NCI-H1105 treated with DMSO at 0.1 percent for 48 hours (cell line): ENCODE measurements at regions not wholly inside any gene's neighbourhood (a gene's known extent, or its start where the extent isn't known, plus 50 kb on each side); places are given as distances from the start of the nearest gene placed in this dataset.
A peak's percentile ranks its signal among the peaks of the same experiment; 100 is the strongest.

Experiments
- DNase-seq: peaks from one replicate; lab custom pipeline; 2025; lab: John Stamatoyannopoulos, UW

DNA sequence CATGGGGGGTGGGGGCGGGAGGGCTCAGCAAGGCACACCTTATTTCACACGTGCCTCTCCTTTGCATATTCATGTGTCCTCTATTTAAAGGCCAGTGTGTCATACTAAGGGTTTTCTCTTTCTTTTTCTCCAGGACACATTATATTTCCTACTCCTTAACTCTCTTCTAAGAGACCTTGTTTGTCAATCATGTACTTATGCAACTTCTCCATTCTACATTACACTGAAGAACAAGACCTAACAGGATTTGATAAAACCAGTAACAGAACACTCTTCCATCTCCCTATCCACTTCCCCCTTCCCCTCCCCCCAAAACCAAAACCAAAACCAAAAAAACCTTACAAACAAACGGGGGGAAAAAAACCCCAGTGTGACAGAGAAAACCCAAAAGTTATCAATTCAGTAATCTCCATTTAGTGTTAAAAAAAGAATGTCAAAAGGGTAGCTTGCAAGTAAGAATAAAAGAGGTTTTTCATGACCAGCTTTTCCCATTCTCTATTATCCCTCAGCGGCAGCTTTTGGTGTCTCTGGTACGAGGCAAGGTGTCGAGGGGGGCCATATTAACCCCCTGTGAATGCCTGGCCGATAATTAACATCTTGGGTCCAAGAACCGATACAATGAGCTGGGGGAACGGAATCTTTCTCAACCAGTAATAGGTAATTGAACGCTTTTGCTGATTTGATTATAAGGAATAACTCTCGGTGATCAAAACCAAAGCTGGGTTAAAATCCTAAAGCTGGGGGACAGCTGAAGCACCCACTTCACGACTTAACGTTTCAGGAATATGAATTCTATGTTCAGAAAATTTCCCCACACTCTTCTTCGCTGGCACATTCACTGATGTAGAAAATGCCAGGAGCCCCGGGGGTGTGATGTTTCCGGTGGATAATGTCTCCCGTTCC lies 191.0 kb upstream of the TCF4 start:
- DNase-seq = peak; percentile 44

DNA sequence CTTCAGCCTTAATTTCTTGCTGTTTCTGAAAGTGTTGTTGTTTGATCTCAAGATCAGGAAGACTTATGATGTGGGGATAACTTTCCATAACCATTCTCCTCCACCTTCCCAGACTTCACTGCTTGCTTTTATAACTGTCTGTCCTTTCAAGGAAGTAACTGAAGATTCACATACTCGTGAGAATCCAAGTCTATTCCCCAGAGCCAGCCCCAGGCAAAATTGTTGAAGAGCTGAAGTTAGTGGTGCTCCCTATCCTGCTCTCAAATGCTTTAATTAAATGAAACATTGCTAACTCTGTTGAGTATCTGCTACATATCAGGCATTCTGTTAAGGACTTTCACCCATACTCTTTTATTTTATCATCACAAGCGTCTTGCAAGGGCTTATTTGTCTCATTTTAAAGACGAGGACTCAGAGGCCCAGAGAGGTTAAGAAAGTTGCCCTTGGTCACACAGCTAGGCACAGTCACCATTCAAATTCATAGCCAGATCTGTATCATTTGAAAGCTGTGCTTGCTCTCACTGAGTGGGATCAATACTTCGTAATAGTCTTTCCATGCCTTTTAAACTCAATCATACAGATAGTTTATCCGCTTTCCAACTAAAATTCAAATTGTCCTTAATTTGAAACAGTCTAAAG lies 189.8 kb upstream of the TCF4 start:
- no peak for DNase-seq

DNA sequence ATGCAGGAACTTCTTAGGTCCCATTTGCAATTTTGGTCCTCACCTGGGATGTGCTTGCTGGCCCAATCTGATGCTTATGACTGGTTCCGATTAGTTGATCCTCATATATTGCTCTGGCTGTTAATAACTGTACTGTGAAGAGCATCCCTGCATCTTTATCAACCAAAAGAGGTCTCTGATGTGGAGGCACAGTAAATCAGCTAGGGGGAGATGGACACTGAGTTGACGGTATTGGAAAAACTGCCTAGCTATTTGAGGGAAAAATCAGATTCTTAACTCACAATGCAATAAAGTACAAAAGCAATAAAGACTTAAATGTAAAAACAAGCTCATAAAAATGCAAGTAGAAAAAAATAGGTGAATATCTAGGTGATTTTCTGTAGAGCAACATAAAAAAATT lies 188.0 kb upstream of the TCF4 start:
- DNase-seq = no peak

DNA sequence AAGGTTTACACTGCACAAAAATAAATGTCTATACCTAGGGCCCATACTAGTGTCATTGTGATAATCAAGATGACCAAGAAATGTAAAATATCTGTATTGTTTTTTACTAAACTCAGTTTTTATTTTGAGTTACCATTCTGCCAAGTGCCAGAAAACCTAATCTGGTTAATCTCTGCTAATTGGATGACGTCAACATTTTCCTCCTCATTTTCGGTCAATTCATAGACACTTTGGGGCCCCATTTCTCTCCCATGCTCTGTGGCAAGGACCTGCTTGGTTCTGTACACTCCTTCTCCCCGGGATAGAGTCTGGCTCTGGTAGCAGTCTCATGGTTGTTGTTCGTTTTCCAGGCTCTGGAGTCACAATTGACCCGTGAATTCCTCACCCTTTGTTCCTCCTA lies 186.5 kb upstream of the TCF4 start:
- no peak for DNase-seq

DNA sequence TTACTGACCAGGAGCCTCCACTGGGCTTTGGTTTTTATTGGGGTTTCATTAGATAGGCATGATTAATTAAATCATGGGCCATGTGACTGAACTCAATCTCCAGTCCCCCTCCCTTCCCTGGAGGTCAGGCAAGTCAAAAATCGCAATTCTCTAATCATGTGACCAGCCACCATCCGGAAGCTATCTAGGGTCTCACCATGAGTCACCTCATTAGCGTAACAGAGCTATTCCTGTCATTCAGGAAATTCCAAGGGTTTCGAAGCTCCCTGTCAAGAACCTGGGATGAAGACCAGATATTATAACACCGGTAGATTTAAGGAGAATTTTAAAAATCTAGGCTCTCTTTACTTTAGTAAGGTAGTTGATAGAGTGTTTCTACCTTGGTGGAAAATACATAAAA lies 180.3 kb upstream of the TCF4 start:
- DNase-seq = no peak

DNA sequence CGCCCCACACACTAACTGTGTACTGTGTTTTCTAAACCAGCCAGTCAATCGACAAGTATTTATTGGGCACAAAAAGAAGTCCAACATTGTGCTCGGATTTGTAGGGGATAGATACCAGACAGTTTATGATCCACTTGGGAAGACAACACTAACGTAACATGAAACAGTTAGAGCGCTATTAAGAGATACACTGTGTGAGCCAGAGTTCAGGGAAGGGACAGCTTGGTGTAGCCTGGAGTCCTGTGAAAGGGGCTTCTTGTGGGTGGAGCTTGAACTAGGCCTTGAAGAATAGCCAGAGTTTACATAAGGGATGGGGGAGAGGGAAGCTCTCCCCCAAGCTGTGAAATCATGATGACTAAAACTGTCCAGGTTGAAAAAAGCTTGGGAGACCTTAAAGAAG lies 176.4 kb upstream of the TCF4 start:
- DNase-seq = no peak

DNA sequence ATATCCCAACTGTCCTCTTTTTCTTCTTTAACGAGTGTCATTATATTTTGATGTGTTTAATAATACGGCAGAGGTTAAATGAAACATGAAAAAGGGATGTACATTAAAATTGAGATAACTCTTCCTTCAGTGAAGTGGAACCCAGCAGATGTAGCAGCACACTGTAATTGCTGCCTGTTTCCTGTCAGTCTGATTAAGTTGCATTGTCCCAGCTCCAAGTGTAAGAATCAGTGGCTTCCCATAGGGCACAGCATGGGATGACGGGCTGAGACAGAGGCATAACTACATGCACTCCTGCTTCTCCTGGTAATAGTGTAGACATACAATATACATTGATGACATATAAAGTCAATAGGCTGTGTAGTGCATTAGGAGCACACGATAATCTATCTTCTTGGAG lies 175.8 kb upstream of the TCF4 start:
- DNase-seq = no peak

DNA sequence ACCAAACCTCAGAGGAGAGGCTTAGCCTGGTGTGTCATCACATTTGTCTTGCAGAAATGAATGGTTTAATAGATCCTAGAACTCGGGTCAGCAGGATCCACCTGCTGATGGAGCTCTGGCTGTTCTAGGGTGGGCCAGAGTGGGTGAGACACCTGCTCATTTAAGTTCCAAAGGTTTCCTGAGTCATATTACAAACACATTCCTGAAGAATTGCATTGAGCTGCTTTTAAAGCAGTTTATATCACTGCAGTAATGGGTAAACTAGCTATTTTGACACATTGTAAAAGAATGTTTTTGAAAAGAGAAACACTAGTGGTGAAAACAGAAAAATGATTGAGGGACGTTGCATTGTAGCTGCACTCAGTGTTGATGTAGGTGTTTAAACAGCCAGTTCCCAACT lies 175.3 kb upstream of the TCF4 start:
- no peak for DNase-seq

DNA sequence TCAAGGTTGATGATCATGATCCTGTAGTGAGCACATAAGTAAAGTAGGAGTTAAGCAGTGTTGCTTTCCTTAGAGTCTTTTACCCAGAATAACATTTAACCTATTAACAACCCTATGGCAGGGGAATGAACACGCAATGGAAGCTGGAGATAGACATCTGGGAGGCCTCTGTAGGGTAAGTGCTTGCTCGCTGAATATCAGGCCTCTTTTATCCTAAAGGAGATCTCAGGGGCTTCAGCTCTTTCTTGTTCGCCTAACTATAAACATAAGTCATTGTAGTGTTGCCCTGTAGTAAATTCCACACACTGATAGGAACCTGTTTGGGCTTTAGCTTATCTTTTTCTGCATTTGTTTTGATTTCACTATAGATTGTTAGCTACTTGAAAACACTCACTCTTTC lies 174.4 kb upstream of the TCF4 start:
- no peak for DNase-seq

DNA sequence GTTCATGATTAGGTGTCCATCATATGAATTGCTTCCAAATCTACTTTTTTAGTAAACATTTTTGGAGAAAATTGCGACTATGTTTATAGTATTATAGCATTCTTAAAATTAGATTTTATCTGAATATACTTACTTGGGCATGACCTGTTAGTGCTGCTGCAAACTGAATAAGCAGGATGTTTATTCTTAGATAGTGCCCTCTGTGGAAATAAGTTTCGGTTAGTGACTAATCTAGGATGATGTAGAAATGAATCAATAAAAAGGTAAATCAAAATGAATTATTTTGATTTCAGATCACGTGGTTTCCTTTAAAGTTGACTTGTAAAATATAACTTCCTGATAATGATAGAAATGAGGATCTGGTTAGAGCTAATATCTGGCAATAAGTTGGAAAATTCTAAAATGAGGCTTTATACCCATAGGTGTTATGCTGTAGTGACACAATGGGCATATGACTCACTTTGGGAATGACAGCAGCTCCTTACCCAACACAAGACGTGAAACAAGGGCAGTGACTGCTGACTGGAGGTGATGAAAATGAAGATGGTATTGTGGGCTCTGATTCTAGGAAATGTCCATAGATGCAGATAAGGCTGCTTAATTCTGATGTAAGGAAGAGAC lies 165.8 kb upstream of the TCF4 start:
- no peak for DNase-seq

DNA sequence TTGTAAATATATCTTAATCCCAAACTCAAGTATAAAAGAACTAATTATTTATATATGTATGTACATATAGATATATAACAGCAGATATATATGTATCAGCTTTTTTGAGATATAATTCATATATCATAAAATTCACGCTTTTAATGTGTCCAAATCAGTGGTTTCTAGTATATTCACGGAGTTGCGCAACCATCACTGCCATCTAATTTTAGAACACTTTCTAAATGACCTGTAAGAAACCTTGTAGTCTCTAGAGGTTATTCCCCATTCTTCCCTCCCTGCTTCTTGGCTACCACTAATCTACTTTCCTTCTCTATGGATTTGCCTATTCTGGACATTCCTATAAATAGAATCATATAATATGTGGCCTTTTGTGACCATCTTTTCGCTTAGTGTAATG lies 163.5 kb upstream of the TCF4 start:
- no peak for DNase-seq

DNA sequence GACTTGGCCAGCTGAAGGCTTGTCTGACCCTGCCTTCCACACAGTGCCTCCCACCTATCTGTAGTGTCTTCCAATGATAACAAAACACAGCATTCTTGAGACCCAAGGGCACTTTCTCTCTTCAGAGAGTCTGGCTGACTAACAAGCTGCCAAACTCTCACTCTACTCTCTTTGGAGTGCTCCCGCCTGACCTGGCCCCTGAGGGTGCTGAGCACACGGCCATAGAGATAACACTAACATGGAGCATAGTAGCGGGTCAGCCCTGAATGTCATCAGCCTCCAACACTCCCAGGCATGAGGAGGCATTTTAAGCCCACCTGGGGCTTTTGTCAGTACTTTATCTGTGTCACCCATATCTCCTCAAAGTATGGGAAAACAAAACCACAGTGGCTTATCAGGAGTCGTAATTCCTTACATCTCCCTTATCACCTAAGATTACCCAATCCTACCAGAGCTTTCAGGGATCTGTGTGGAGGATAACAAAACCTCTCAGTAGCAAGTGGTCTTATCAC lies 160.3 kb upstream of the TCF4 start:
- DNase-seq = no peak

DNA sequence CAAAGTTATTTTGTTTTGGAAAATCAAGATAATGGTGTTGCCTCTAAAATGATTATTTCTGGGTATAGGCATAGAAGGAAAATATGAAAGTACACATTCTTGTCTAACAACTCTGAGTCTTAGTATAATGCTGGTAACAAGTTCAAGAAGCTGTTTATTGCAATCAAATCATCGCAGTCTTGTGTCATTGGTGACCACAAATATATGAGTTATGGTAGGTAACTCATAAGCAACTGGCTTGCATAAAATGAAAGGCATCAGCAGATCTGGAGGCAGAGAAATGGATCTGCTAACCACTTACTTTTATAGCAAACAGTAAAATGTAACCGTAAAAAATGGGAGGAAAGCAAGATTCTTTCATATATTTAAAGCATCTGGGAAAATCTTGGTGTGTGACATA lies 156.2 kb upstream of the TCF4 start:
- DNase-seq = no peak

DNA sequence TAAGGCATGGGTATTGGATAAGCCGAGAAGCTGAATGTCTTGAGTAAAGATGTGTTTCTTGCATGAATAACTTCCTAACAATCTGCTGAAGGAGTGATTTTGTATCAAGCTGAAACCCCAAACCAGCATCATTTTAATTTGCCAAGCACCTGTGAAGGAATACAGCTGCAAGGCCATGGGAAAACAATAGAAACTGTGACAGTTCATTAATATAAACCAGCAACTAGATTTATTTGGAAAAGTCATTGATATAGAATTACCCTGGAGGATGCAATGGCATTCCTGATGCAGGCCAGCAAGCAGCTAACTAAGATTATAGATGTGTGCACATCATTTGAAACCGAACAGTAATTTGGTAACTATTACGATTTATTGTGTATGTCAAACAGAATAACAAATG lies 155.7 kb upstream of the TCF4 start:
- no peak for DNase-seq

DNA sequence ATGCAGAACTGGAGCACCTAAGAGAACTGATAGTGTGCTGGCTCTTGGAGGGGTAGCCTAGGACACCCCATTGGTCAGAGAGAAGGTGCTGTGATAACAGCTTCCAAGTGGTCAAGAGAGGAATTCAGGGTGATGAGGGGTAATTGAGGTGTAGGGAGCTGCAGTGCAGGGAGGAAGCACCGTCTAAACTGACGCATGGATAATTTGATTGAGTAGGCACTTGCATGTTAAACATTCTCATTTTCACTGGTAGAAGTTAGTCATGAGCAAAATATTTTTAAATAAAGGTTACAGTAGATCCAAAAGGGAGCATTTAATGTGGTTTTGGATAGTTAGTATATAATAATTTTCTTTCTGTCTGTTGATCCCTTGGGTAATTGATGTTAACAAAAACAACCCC lies 155.1 kb upstream of the TCF4 start:
- DNase-seq = no peak

DNA sequence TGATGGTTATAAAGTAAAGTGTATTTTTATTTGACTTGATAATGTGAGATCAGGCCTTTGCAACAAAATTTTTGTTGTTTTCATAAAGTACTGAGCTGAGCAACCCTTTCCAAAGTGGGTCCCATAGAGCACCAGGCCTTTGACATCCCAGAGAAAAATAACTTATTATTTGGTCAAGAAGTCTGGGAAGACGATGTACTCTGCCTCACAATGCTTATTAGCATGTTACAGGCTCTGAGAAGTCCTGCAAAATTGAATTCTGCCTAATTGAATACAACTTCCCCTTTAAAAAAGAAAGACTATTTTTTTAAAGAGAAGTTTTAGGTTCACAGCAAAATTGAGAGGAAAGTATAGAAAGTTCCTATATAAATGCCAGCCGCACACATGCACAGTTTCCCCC lies 151.5 kb upstream of the TCF4 start:
- DNase-seq = no peak

DNA sequence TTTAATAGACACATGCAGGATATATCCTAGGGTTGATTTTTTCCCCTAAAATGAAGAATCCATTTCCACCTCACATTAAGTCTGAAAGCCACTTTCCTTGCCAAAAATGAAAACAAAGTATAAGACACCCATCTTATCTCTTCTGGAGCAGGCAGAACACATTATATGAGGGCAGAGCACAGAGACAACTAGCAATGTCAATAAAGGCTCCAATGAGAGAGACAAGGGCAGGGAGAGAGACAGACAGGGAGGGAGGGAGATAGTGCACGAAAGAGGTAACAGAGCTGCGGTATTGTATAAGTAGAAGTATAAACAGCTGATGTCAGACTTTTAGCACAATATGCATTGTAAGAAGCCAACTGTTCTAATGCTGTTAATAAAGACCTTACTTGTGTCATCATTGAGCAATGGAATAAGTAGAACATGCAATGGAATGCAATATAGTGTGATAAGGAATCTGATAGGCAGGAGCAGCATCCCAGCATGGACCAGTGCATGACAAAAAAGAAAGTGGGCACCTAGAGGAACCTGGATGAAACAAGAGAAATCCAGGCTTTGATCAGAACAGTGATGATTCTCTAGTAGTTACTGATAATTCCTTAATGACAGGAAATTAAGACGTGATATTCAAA lies 150.6 kb upstream of the TCF4 start:
- no peak for DNase-seq

DNA sequence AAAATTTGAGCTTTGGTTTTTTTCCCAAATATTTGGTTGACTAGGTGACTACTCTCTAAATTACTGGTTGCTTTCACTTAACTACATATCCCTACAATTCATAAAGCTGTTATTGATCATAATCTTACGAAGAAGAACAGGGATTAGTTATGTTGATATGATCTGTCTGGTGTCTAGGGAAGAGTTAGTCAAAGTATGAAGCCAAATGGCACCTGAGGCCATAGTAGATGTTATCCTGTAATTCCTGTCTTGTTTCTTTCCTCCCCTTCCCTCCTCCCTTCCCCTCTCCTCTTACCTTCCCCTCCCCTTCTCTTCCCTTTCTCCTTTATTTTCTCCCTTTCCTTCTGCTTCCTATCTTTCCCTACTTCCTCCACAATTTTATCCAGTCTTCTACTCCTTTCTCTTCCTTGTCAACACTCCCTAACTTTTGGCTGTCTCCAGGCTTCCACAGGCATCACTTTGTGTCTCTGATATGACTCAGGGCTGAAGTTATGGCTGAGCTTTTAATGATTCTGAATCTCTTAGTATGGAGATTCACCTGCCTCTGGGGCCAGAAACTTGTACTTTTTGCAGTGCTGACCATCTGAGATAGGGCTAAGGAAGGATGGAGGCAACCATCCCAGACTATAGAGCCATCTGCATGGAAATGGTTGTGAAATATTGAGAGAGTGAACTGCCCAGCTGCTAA lies 149.9 kb upstream of the TCF4 start:
- no peak for DNase-seq

DNA sequence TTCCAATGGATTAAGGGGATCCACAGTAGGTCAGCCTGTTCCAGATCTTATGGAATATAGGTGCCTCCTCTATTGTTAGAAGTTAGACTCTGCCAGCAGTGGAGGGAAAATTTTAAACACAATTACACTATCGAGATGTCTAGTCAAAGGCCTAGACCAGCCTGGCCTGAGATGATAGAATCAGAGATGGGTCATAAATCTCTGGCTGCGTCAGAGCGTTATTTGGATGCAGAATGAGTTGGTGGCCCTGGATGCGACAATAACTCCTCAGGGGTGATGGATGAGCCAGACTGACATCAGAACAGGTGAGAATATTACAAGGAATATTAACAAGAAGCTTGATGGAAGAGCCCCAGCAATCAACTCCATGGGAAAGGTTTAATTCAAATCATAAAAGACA lies 149.3 kb upstream of the TCF4 start:
- DNase-seq = no peak

DNA sequence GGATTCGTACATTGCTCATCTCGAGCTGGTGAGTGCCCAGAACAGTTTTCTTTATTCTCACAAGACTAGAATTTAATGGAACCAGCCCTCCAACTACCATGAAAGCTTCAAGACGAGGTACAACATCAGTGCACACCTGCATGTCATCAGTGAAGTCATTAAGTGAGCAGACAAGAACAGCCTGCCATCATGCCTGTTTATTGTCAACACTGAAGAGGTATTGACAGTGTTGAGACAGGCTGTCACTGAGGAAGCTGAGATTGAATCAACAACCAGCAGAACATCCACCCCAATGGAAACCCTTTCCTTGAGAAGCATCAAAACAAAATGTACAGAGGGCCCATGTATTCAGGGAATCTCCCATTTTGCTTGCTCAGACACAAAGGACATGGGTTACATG lies 148.0 kb upstream of the TCF4 start:
- DNase-seq = no peak

DNA sequence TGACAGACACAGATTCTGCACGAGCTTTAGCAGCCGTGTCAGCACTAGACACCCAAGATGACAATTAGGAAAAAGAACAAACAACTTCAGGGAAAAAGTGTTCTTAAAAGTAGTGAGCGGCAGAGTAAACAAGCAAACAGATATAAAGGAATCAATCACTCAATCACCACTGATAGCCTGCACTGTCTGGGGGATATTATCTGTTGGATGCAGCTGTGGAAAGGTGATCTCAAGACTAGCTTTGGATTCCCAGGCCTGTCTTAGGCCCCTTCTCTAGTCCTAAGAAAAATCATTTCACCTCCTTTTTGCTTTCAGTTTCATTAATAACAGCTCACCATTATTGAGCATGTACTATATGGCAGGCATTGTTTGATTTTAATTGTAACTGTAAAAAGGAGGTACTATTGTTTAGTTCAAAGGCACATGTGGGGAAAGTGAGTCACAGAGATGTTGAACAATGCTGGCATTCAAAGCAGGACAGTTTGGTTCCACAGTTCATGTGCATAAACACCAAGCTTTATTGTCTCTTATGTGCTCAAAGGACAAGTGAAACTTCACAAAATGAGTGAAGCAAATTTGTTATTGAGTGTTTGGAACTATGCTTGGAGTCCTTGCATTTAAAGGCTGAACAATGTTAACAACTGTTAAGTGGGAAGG lies 147.3 kb upstream of the TCF4 start:
- DNase-seq = no peak
